ENCODE measurements at regions not wholly inside any gene's neighbourhood (a gene's known extent, or its start where the extent isn't known, plus 50 kb on each side); places are given as distances from the start of the nearest gene placed in this dataset.

- TF ChIP-seq ETS1 (IDR thresholded peaks at IDR 0.05) (no peak), POLR2AphosphoS5 (IDR thresholded peaks at IDR 0.05; ENCODE audit: low read depth) (no peak)
Measured at GRCh38 chr5:154611341-154611767, 133.3 kb upstream of the HAND1 start.
